AG09319 (cell line): ENCODE measurements at regions not wholly inside any gene's neighbourhood (a gene's known extent, or its start where the extent isn't known, plus 50 kb on each side); places are given as distances from the start of the nearest gene placed in this dataset.

Experiments
- DNase-seq: peaks from one replicate; pipeline ENCODE4 v3.0.0-alpha.2; 2010; ENCODE audit warnings: low read depth; ENCODE audit errors: extremely low read depth
- TF ChIP-seq, protein P1 (sequence below): IDR thresholded peaks from 2 replicates; pipeline ENCODE4 v1.5.1; 2011; ENCODE audit warnings: low read depth, mild to moderate bottlenecking, inconsistent platforms, low read length, moderate library complexity

DNA sequence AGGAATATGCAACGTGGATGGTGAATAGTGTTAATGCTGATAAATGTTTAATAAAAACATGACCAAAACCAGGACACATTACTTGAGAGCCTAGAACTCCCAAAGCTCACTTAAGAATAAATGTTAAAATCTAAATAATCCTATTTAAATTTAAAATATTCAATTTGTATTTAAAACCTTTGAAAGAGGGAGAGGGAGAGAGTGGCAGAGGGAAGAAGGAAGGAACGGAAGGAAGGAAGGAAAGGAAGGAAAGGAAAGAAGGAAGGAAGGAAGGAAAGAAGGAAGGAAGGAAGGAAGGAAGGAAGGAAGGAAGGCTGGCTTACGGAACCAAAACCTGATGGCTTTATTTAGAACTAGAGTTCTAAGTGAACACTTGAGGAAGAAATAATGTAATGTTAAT, 324.1 kb upstream of the SYT4 start:
- TF ChIP-seq, protein P1, sequence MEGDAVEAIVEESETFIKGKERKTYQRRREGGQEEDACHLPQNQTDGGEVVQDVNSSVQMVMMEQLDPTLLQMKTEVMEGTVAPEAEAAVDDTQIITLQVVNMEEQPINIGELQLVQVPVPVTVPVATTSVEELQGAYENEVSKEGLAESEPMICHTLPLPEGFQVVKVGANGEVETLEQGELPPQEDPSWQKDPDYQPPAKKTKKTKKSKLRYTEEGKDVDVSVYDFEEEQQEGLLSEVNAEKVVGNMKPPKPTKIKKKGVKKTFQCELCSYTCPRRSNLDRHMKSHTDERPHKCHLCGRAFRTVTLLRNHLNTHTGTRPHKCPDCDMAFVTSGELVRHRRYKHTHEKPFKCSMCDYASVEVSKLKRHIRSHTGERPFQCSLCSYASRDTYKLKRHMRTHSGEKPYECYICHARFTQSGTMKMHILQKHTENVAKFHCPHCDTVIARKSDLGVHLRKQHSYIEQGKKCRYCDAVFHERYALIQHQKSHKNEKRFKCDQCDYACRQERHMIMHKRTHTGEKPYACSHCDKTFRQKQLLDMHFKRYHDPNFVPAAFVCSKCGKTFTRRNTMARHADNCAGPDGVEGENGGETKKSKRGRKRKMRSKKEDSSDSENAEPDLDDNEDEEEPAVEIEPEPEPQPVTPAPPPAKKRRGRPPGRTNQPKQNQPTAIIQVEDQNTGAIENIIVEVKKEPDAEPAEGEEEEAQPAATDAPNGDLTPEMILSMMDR, result no peak
- DNase-seq, result no peak

DNA sequence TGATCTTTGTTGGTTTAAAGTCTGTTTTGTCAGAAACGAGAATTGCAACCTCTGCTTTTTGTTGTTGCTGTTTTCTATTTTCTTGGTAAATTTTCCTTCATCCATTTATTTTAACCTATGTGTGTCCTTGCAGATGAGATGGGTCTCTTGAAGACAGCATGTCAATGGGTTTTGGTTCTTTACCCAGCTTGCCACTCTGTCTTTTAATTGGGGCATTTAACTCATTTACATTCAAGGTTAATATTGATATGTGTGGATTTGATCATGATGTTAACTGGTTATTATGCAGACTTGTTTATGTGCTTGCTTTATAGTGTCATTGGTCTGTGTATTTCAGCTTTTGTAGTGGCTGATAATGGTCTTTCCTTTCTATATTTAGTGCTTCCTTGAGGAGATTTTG, 327.9 kb upstream of the SYT4 start:
- TF ChIP-seq, protein P1, result no peak
- no peak for DNase-seq

GRCh38 chr18:43606795-43607194, 329.5 kb upstream of the SYT4 start:
- no peak for DNase-seq
- TF ChIP-seq, protein P1, result no peak

DNA sequence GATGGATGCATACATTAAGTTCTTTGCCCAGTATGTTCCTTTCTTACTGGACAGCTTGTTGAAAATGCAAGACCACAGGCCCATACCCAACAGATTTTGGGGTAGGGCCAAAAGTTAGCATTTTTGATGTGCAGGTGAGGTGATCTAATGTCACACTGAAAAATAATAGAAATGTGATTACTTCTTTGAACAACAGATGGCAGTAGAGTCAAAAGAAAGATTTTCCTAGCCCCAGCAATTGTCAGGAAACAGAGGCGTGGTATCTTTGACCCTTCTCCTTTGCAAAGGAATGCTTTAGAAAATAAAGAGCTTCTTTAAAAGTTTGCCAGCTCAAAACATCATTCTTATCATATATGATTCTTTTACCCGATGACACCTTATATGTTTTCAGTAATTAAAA, 343.6 kb upstream of the SYT4 start:
- no peak for DNase-seq

DNA sequence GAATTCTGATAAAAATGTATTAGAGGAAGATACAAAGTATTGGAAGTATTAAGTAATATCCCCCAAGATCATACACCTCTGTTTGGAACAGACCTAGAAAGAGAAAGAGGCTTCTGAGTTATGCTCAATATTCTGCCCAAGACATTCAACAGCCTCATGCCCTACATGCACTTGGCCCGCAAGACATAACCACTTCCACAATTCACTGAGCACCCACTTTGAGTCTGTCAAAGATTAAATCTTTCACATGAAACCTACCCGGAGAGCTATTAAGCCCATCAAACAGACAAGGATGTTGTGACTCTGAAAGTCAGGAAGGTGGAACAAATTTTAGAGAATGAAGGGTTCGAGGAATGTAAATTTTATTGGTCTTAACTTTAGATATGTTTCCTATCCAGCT, 344.7 kb upstream of the SYT4 start:
- TF ChIP-seq, protein P1, result no peak
- DNase-seq, result no peak

More for the DNA sequence above, 343.6 kb upstream of the SYT4 start:
- TF ChIP-seq, protein P1, result peak; percentile 37

- no peak for DNase-seq
- TF ChIP-seq, protein P1, result no peak
Measured at GRCh38 chr18:43625582-43625981, 348.3 kb upstream of the SYT4 start.

- no peak for DNase-seq
- TF ChIP-seq, protein P1, result no peak
Measured at GRCh38 chr18:43627848-43628530, 350.7 kb upstream of the SYT4 start.
